Spleen (tissue), 11 donors: ENCODE measurements at regions not wholly inside any gene's neighbourhood (a gene's known extent, or its start where the extent isn't known, plus 50 kb on each side); places are given as distances from the start of the nearest gene placed in this dataset.

Experiments used
- DNase-seq: peaks from one replicate; pipeline ENCODE4 v3.0.0-alpha.2; 2020
- H3K27ac ChIP-seq, 8 donors: fragments of 200-600 bp; sonication (generic) in 7 of 8; 1 replicate in 4 of 8; 2 replicates in 4 of 8; pipeline versions ENCODE4 v1.5.0 to v1.8.0; 2016 to 2021; ENCODE audit warnings: inconsistent platforms in 4 of 8, mild to moderate bottlenecking in 4 of 8, moderate library complexity in 1 of 8
- H3K27me3 ChIP-seq, 7 donors: fragments of 200-600 bp; sonication (generic) in 6 of 7; replicated peaks in 1 of 7; 1 replicate in 4 of 7; 2 replicates in 3 of 7; pipeline versions ENCODE4 v1.5.0 to v1.8.0; 2016 to 2021; ENCODE audit warnings: inconsistent platforms in 3 of 7, mild to moderate bottlenecking in 1 of 7
- H3K36me3 ChIP-seq, 6 donors: fragments of 200-600 bp; sonication (generic) in 5 of 6; 1 replicate in 4 of 6; 2 replicates in 2 of 6; pipeline versions ENCODE4 v1.5.0 to v1.8.0; 2016 to 2021; ENCODE audit warnings: inconsistent platforms in 2 of 6
- H3K4me1 ChIP-seq, 6 donors: fragments of 200-600 bp; sonication (generic) in 5 of 6; 1 replicate in 3 of 6; 2 replicates in 3 of 6; pipeline versions ENCODE4 v1.5.0 to v1.8.0; 2016 to 2021; ENCODE audit warnings: inconsistent platforms in 3 of 6
- H3K4me3 ChIP-seq, 8 donors: fragments of 200-600 bp; sonication (generic) in 7 of 8; 1 replicate in 4 of 8; 2 replicates in 4 of 8; pipeline versions ENCODE4 v1.5.0 to v1.8.0; 2016 to 2021; ENCODE audit warnings: inconsistent platforms in 4 of 8, mild to moderate bottlenecking in 4 of 8, moderate library complexity in 2 of 8
- H3K9me3 ChIP-seq, 8 donors: fragments of 200-600 bp; sonication (generic) in 7 of 8; 1 replicate in 4 of 8; 2 replicates in 4 of 8; pipeline versions ENCODE4 v1.5.0 to v1.8.0; 2016 to 2021; ENCODE audit warnings: inconsistent platforms in 4 of 8
- POLR2A ChIP-seq, 3 donors: fragments of 450-650 bp; IDR thresholded peaks; one replicate each; pipeline ENCODE4 v1.5.1; 2017; ENCODE audit warnings: antibody characterized with exemption in 3 of 3, mild to moderate bottlenecking in 1 of 3
- POLR2AphosphoS5 ChIP-seq, 3 donors: sonication (generic); formaldehyde crosslinking; IDR thresholded peaks; one replicate each; pipeline ENCODE4 v1.5.1; 2017; ENCODE audit warnings: antibody characterized with exemption in 3 of 3
- WGBS, 5 donors: extraction: QIAGEN DNeasy Blood & Tissue Kit in 3 of 5; methylation state at CpG; one replicate each; pipeline versions ENCODE4 v1.1.5 to v1.1.7; 2013 to 2018; 5-methylcytosine and 5-hydroxymethylcytosine counted together
- intact Hi-C: fragments of 100-400 bp; cut with DNase I; formaldehyde crosslinking; loops from one replicate; pipeline ENCODE4 v1.15.0; 2023; ENCODE audit warnings: low total_unique reads
- TF ChIP-seq, protein P1 (sequence below), 11 experiments: fragments of 200-600 bp in 7 of 11; fragments of 450-650 bp in 4 of 11; sonication (generic) in 4 of 11; IDR thresholded peaks in 8 of 11; conservative IDR thresholded peaks in 3 of 11; 1 replicate in 7 of 11; 2 replicates in 4 of 11; pipeline versions ENCODE4 v1.4.0 to v1.8.0; 2016 to 2021; ENCODE audit warnings: antibody characterized with exemption in 11 of 11, inconsistent platforms in 4 of 11, mild to moderate bottlenecking in 1 of 11
- donor health status: healthy with polysubstance abuse.
- donor health status: DM: no; HTN: no; CAD: no; lungs with moderate emphysema.
- donor health status: DM: no; HTN: no; CAD: no.
- donor health status: Bipolar disorder and iron deficiency.
- donor health status: healthy.
- donor health status: DM: no; HTN: no; CAD: no.
- donor health status: DM: yes; HTN: yes; CAD: no.

- 45 to 61% (median 53%) methylated on average over 4 of the region's 4 CpGs for WGBS, 5 donors
- Histone ChIP-seq H3K9me3 (peaks cover 0 to 3% (median 0%) of the 10 kb centered on the region in 8 donors), H3K27ac (no peak overlapping the region), H3K4me1 (no peaks in the 10 kb centered on the region), H3K27me3 (no peaks in the 10 kb centered on the region), H3K4me3 (no peak overlapping the region), H3K36me3 (no peaks in the 10 kb centered on the region)
- DNase-seq: no peak
- intact Hi-C loops: no loop called here
- TF ChIP-seq POLR2AphosphoS5 (IDR thresholded peaks at IDR 0.05): no peak
- TF ChIP-seq, protein P1, sequence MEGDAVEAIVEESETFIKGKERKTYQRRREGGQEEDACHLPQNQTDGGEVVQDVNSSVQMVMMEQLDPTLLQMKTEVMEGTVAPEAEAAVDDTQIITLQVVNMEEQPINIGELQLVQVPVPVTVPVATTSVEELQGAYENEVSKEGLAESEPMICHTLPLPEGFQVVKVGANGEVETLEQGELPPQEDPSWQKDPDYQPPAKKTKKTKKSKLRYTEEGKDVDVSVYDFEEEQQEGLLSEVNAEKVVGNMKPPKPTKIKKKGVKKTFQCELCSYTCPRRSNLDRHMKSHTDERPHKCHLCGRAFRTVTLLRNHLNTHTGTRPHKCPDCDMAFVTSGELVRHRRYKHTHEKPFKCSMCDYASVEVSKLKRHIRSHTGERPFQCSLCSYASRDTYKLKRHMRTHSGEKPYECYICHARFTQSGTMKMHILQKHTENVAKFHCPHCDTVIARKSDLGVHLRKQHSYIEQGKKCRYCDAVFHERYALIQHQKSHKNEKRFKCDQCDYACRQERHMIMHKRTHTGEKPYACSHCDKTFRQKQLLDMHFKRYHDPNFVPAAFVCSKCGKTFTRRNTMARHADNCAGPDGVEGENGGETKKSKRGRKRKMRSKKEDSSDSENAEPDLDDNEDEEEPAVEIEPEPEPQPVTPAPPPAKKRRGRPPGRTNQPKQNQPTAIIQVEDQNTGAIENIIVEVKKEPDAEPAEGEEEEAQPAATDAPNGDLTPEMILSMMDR (IDR thresholded peaks at IDR 0.05 in 8 of 11, conservative IDR thresholded peaks at IDR 0.05 in 3 of 11): no peak
- no peak for TF ChIP-seq POLR2A (IDR thresholded peaks at IDR 0.05)
Measured at GRCh38 chr5:45094876-45095440, 286.2 kb downstream of the MRPS30 start.

GRCh38 chr5:45098483-45098882 is 289.7 kb downstream of the MRPS30 start:
- DNase-seq: no peak
- peaks cover 0 to 7% (median 0%) of the 10 kb centered on the region in 8 donors for H3K9me3 ChIP-seq
- H3K4me3 ChIP-seq: no peak overlapping the region
- no peaks in the 10 kb centered on the region for H3K27me3 ChIP-seq
- no peaks in the 10 kb centered on the region for H3K36me3 ChIP-seq
- intact Hi-C loops: no loop called here
- no peaks in the 10 kb centered on the region for H3K4me1 ChIP-seq
- no peak overlapping the region for H3K27ac ChIP-seq
- 70 to 92% (median 81%) methylated on average over 3 of the region's 3 CpGs for WGBS, 5 donors
- TF ChIP-seq POLR2A (IDR thresholded peaks at IDR 0.05) (no peak), POLR2AphosphoS5 (IDR thresholded peaks at IDR 0.05) (no peak)
- TF ChIP-seq, protein P1 (IDR thresholded peaks at IDR 0.05 in 8 of 11, conservative IDR thresholded peaks at IDR 0.05 in 3 of 11): no peak

DNA sequence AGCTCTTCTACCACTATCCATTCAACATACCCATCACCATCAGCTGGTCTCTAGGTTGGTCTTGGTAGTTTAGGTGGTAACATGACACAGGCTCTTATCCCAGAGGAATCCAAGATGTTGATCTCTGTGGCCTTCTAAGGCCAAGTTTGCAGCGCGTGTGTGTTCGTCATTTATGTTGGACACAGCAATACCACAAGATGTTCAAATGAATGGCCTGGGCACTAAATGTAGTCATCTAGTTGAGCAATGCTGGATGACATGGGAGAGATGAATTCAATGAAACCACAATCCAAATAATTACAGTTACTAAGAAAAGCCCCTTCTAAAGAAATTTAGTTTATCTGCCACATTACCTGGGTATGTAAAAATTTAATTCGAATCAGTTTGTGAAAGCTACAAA is 292.4 kb downstream of the MRPS30 start:
- Histone ChIP-seq H3K9me3 (peaks cover 0 to 20% (median 0%) of the 10 kb centered on the region in 8 donors), H3K27ac (no peak overlapping the region), H3K4me3 (no peak overlapping the region), H3K27me3 (no peaks in the 10 kb centered on the region), H3K4me1 (no peaks in the 10 kb centered on the region), H3K36me3 (no peaks in the 10 kb centered on the region)
- DNase-seq: no peak
- 91 to 95% (median 94%) methylated on average over 4 of the region's 4 CpGs for WGBS, 5 donors
- TF ChIP-seq, protein P1 (IDR thresholded peaks at IDR 0.05 in 8 of 11, conservative IDR thresholded peaks at IDR 0.05 in 3 of 11): no peak
- TF ChIP-seq POLR2A (IDR thresholded peaks at IDR 0.05) (no peak), POLR2AphosphoS5 (IDR thresholded peaks at IDR 0.05) (no peak)
- intact Hi-C loops: no loop called here

GRCh38 chr5:45105491-45105994 is 296.8 kb downstream of the MRPS30 start:
- DNase-seq: no peak
- Histone ChIP-seq H3K27me3 (no peaks in the 10 kb centered on the region), H3K27ac (no peak overlapping the region), H3K36me3 (no peaks in the 10 kb centered on the region), H3K9me3 (peaks cover 0 to 23% (median 0%) of the 10 kb centered on the region in 8 donors), H3K4me1 (no peaks in the 10 kb centered on the region), H3K4me3 (no peak overlapping the region)
- WGBS, 5 donors: 70 to 82% (median 75%) methylated on average over 1 of the region's 1 CpG
- TF ChIP-seq POLR2AphosphoS5 (IDR thresholded peaks at IDR 0.05): no peak
- TF ChIP-seq, protein P1 (IDR thresholded peaks at IDR 0.05 in 8 of 11, conservative IDR thresholded peaks at IDR 0.05 in 3 of 11): no peak
- TF ChIP-seq POLR2A (IDR thresholded peaks at IDR 0.05): no peak
- intact Hi-C loops: no loop called here
